Caki2 (cell line): ENCODE measurements at regions not wholly inside any gene's neighbourhood (a gene's known extent, or its start where the extent isn't known, plus 50 kb on each side); places are given as distances from the start of the nearest gene placed in this dataset.
"Not testable (repeated sequence)": the region's sequence is repeated elsewhere in the genome, so short reads cannot be mapped to it uniquely, and the experiment has no call there.

Experiments
- DNase-seq: peaks from one replicate; pipeline ENCODE4 v3.0.0-alpha.2; 2015; ENCODE audit warnings: low read depth
- in situ Hi-C: cut with HindIII; loops from 2 replicates; pipeline ENCODE4 v1.10.0; 2016; ENCODE audit warnings: low sequenced_read_pairs, low pct_unique_long_range_greater_than_20kb, mixed read lengths

GRCh38 chr4:10388146-10388545 is 69.1 kb downstream of the ZNF518B start:
- in situ Hi-C loops, DNase-seq: not testable (repeated sequence)

GRCh38 chr4:10385994-10386394 is 71.2 kb downstream of the ZNF518B start:
- in situ Hi-C loops, result no loop called here
- no peak for DNase-seq

GRCh38 chr4:10384974-10385373 is 72.3 kb downstream of the ZNF518B start:
- in situ Hi-C loops, result no loop called here
- no peak for DNase-seq

GRCh38 chr4:10383417-10383816 is 73.8 kb downstream of the ZNF518B start:
- DNase-seq, result no peak
- in situ Hi-C loops, result no loop called here

GRCh38 chr4:10382171-10382570 is 75.1 kb downstream of the ZNF518B start:
- DNase-seq, in situ Hi-C loops: not testable (repeated sequence)

- no peak for DNase-seq
These were observed 76.1 kb downstream of the ZNF518B start for GRCh38 chr4:10381146-10381545.

GRCh38 chr4:10380735-10381134 is 76.5 kb downstream of the ZNF518B start:
- DNase-seq, result no peak
- in situ Hi-C loops, result no loop called here

More at GRCh38 chr4:10381146-10381545, 76.1 kb downstream of the ZNF518B start:
- in situ Hi-C loops, result no loop called here

GRCh38 chr4:10371869-10372471 is 85.3 kb downstream of the ZNF518B start:
- no peak for DNase-seq
- in situ Hi-C loops, result no loop called here

- no peak for DNase-seq
- in situ Hi-C loops, result no loop called here
These were observed 86.1 kb downstream of the ZNF518B start for GRCh38 chr4:10371121-10371520.

GRCh38 chr4:10369517-10369916 is 87.7 kb downstream of the ZNF518B start:
- DNase-seq, result no peak
- in situ Hi-C loops, result no loop called here

GRCh38 chr4:10366628-10367027 is 90.6 kb downstream of the ZNF518B start:
- DNase-seq, result no peak
- in situ Hi-C loops, result no loop called here

- DNase-seq, result no peak
- in situ Hi-C loops, result no loop called here
These were observed 93.0 kb downstream of the ZNF518B start for GRCh38 chr4:10364194-10364593.

- in situ Hi-C loops, result no loop called here
- no peak for DNase-seq
These were observed 102.5 kb downstream of the ZNF518B start for GRCh38 chr4:10354746-10355145.

- no peak for DNase-seq
- in situ Hi-C loops, result no loop called here
These were observed 103.0 kb downstream of the ZNF518B start for GRCh38 chr4:10354225-10354624.

- no peak for DNase-seq
- in situ Hi-C loops, result no loop called here
These were observed 104.1 kb downstream of the ZNF518B start for GRCh38 chr4:10353110-10353509.

- no peak for DNase-seq
- in situ Hi-C loops, result no loop called here
These were observed 109.0 kb downstream of the ZNF518B start for GRCh38 chr4:10348241-10348640.

GRCh38 chr4:10347815-10348214 is 109.4 kb downstream of the ZNF518B start:
- DNase-seq, result no peak
- in situ Hi-C loops, result no loop called here

GRCh38 chr4:10347281-10347795 is 109.9 kb downstream of the ZNF518B start:
- in situ Hi-C loops, result no loop called here
- DNase-seq, result no peak

GRCh38 chr4:10346023-10346422 is 111.2 kb downstream of the ZNF518B start:
- in situ Hi-C loops, result no loop called here
- no peak for DNase-seq

- in situ Hi-C loops, result no loop called here
- no peak for DNase-seq
These were observed 111.8 kb downstream of the ZNF518B start for GRCh38 chr4:10345381-10345784.
